Neural cell (in vitro differentiated cells): ENCODE measurements at regions not wholly inside any gene's neighbourhood (a gene's known extent, or its start where the extent isn't known, plus 50 kb on each side); places are given as distances from the start of the nearest gene placed in this dataset.

Source experiments
- H2AFZ ChIP-seq: fragments of 200-600, 300-800 bp; sonication (generic), shearing (Covaris generic); 2 replicates; pipeline ENCODE4 v1.6.0; 2014; ENCODE audit warnings: low read depth, mild to moderate bottlenecking, antibody characterized with exemption, low read length, moderate library complexity
- H3F3A ChIP-seq: fragments of 200-600 bp; shearing (Covaris generic); 2 replicates; pipeline ENCODE4 v1.6.1; 2016; ENCODE audit warnings: mild to moderate bottlenecking, moderate library complexity, mixed read lengths, antibody characterized with exemption, low read length; ENCODE audit not compliant: insufficient read depth, poor library complexity, severe bottlenecking
- H3K27ac ChIP-seq: fragments of 200-600, 300-800 bp; sonication (generic), shearing (Covaris generic); 2 replicates; pipeline ENCODE4 v1.5.1; 2014; ENCODE audit warnings: mild to moderate bottlenecking, low read length, moderate library complexity
- H3K27me3 ChIP-seq: fragments of 300-800, 200-600 bp; sonication (generic), shearing (Covaris generic); 2 replicates; pipeline ENCODE4 v1.6.0; 2014; ENCODE audit warnings: mild to moderate bottlenecking, low read depth, low read length, moderate library complexity; ENCODE audit not compliant: insufficient read depth
- H3K36me3 ChIP-seq: fragments of 300-800, 200-600 bp; sonication (generic), shearing (Covaris generic); 2 replicates; pipeline ENCODE4 v1.5.1; 2014; ENCODE audit warnings: mild to moderate bottlenecking, antibody characterized with exemption, low read length, moderate library complexity; ENCODE audit not compliant: insufficient read depth
- H3K4me2 ChIP-seq: fragments of 300-800, 200-600 bp; sonication (generic), shearing (Covaris generic); 2 replicates; pipeline ENCODE4 v1.6.0; 2014; ENCODE audit warnings: mild to moderate bottlenecking, low read length
- H3K4me3 ChIP-seq: fragments of 300-800, 200-600 bp; sonication (generic), shearing (Covaris generic); 2 replicates; pipeline ENCODE4 v1.5.1; 2014; ENCODE audit warnings: mild to moderate bottlenecking, low read length, moderate library complexity
- H3K79me2 ChIP-seq: fragments of 200-600 bp; shearing (Covaris generic); replicated peaks from 2 replicates; pipeline ENCODE4 v1.6.0; 2014; ENCODE audit warnings: mild to moderate bottlenecking, low read length, moderate library complexity; ENCODE audit not compliant: insufficient read depth
- H3K9ac ChIP-seq: fragments of 300-800, 200-600 bp; sonication (generic), shearing (Covaris generic); 2 replicates; pipeline ENCODE4 v1.6.1; 2016; ENCODE audit warnings: mild to moderate bottlenecking, low read length, mixed read lengths
- H3K9me2 ChIP-seq: fragments of 200-600 bp; shearing (Covaris generic); 2 replicates; pipeline ENCODE4 v1.6.1; 2016; ENCODE audit warnings: mild to moderate bottlenecking, low read length, mixed read lengths; ENCODE audit not compliant: insufficient read depth
- H3K9me3 ChIP-seq: fragments of 200-600, 300-800 bp; sonication (generic), shearing (Covaris generic); 2 replicates; pipeline ENCODE4 v1.6.1; 2016; ENCODE audit warnings: mild to moderate bottlenecking, mixed run types, low read length, moderate library complexity, mixed read lengths
- H4K20me1 ChIP-seq: fragments of 200-600 bp; shearing (Covaris generic); 2 replicates; pipeline ENCODE4 v1.6.1; 2016; ENCODE audit warnings: mild to moderate bottlenecking, mixed run types; ENCODE audit not compliant: insufficient read depth
- EP300 ChIP-seq: fragments of 450-650 bp; conservative IDR thresholded peaks from 2 replicates; pipeline ENCODE4 v1.6.1; 2014; ENCODE audit warnings: antibody characterized with exemption, mild to moderate bottlenecking, moderate library complexity; ENCODE audit not compliant: poor library complexity, severe bottlenecking
- EZH2 ChIP-seq: fragments of 200-600, 300-800 bp; shearing (Covaris generic), sonication (generic); IDR thresholded peaks from 2 replicates; pipeline ENCODE4 v1.6.1; 2014; ENCODE audit warnings: antibody characterized with exemption, low read length, borderline replicate concordance, mild to moderate bottlenecking; ENCODE audit not compliant: insufficient read depth, poor library complexity, severe bottlenecking
- MXI1 ChIP-seq: fragments of 450-650 bp; conservative IDR thresholded peaks from 2 replicates; pipeline ENCODE4 v1.6.1; 2014; ENCODE audit warnings: antibody characterized with exemption, mild to moderate bottlenecking; ENCODE audit not compliant: poor library complexity, severe bottlenecking
- POLR2AphosphoS5 ChIP-seq: IDR thresholded peaks from 2 replicates; pipeline ENCODE4 v1.6.1; 2012
- RAD21 ChIP-seq: fragments of 450-650 bp; conservative IDR thresholded peaks from 2 replicates; pipeline ENCODE4 v1.6.1; 2014; ENCODE audit warnings: antibody characterized with exemption, mild to moderate bottlenecking, moderate library complexity
- SMC3 ChIP-seq: fragments of 450-650 bp; conservative IDR thresholded peaks from 2 replicates; pipeline ENCODE4 v1.6.1; 2014; ENCODE audit warnings: antibody characterized with exemption, mild to moderate bottlenecking, moderate library complexity; ENCODE audit not compliant: poor library complexity
- TAF1 ChIP-seq: IDR thresholded peaks from 2 replicates; pipeline ENCODE4 v1.6.1; 2012; ENCODE audit warnings: low read depth
- TF ChIP-seq, protein P1 (sequence below): IDR thresholded peaks from 2 replicates; pipeline ENCODE4 v1.6.1; 2012; ENCODE audit warnings: borderline replicate concordance
- TF ChIP-seq, protein P2 (sequence below): fragments of 450-650 bp; IDR thresholded peaks from 2 replicates; pipeline ENCODE4 v1.5.1; 2014; ENCODE audit warnings: antibody characterized with exemption, mild to moderate bottlenecking, moderate library complexity; ENCODE audit not compliant: poor library complexity, severe bottlenecking

DNA sequence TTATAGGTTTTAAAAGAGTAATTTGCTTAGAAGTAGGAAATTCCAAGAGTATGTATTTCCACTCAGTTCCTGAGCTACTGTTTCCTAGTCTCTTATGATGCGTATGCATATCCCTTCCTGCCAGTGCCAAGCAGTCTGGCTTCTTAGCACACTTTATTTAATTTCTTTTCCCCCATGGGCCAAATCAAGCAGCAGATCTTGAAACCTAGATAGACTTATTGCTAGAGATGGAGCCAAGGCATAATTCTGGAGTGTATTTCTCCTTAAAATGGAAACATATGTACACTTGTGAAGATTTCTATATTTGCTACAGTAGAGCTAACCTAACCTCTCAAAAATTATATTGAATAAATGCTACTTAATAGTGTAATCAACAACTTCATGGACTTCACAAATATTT is 2337.6 kb downstream of the PCDH7 start:
- Histone ChIP-seq H3K9me3 (no peaks in the 10 kb centered on the region), H3K27me3 (no peaks in the 10 kb centered on the region), H3K36me3 (no peaks in the 10 kb centered on the region), H3K9ac (no peak overlapping the region), H3K9me2 (no peaks in the 10 kb centered on the region), H3K79me2 (no peaks in the 10 kb centered on the region), H3K4me2 (no peak overlapping the region), H2AFZ (no peak overlapping the region), H3K4me3 (no peak overlapping the region), H3K27ac (no peak overlapping the region), H4K20me1 (no peaks in the 10 kb centered on the region), H3F3A (no peaks in the 10 kb centered on the region)
- TF ChIP-seq SMC3 = no peak
- no peak for TF ChIP-seq POLR2AphosphoS5
- no peak for TF ChIP-seq MXI1
- TF ChIP-seq EP300 = no peak
- TF ChIP-seq, protein P1, sequence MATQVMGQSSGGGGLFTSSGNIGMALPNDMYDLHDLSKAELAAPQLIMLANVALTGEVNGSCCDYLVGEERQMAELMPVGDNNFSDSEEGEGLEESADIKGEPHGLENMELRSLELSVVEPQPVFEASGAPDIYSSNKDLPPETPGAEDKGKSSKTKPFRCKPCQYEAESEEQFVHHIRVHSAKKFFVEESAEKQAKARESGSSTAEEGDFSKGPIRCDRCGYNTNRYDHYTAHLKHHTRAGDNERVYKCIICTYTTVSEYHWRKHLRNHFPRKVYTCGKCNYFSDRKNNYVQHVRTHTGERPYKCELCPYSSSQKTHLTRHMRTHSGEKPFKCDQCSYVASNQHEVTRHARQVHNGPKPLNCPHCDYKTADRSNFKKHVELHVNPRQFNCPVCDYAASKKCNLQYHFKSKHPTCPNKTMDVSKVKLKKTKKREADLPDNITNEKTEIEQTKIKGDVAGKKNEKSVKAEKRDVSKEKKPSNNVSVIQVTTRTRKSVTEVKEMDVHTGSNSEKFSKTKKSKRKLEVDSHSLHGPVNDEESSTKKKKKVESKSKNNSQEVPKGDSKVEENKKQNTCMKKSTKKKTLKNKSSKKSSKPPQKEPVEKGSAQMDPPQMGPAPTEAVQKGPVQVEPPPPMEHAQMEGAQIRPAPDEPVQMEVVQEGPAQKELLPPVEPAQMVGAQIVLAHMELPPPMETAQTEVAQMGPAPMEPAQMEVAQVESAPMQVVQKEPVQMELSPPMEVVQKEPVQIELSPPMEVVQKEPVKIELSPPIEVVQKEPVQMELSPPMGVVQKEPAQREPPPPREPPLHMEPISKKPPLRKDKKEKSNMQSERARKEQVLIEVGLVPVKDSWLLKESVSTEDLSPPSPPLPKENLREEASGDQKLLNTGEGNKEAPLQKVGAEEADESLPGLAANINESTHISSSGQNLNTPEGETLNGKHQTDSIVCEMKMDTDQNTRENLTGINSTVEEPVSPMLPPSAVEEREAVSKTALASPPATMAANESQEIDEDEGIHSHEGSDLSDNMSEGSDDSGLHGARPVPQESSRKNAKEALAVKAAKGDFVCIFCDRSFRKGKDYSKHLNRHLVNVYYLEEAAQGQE = no peak
- no peak for TF ChIP-seq EZH2
- TF ChIP-seq, protein P2, sequence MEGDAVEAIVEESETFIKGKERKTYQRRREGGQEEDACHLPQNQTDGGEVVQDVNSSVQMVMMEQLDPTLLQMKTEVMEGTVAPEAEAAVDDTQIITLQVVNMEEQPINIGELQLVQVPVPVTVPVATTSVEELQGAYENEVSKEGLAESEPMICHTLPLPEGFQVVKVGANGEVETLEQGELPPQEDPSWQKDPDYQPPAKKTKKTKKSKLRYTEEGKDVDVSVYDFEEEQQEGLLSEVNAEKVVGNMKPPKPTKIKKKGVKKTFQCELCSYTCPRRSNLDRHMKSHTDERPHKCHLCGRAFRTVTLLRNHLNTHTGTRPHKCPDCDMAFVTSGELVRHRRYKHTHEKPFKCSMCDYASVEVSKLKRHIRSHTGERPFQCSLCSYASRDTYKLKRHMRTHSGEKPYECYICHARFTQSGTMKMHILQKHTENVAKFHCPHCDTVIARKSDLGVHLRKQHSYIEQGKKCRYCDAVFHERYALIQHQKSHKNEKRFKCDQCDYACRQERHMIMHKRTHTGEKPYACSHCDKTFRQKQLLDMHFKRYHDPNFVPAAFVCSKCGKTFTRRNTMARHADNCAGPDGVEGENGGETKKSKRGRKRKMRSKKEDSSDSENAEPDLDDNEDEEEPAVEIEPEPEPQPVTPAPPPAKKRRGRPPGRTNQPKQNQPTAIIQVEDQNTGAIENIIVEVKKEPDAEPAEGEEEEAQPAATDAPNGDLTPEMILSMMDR = no peak
- no peak for TF ChIP-seq TAF1
- no peak for TF ChIP-seq RAD21

DNA sequence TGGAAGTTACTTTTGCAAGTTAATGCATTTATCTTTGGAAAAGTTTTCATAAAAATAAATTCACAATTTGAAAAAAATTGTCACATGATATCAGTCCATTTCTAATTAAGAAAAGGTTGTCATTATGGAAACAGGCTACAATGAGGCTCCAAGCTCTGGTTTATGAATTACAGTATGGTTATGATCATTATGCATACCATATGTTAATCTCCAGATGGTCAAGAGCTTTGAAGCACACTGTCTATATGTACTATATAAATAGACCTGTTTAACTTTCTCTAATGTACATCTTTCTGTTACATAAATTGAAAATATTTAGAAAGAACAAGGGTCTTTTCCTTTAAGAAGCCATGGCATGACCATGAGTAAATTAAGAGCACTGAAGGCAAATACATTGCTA is 2338.8 kb downstream of the PCDH7 start:
- no peak overlapping the region for H3K27ac ChIP-seq
- H3K27me3 ChIP-seq = no peaks in the 10 kb centered on the region
- no peak overlapping the region for H3K4me2 ChIP-seq
- no peak overlapping the region for H3K9ac ChIP-seq
- H3K9me2 ChIP-seq = no peaks in the 10 kb centered on the region
- H4K20me1 ChIP-seq = no peaks in the 10 kb centered on the region
- H3K9me3 ChIP-seq = no peaks in the 10 kb centered on the region
- no peak overlapping the region for H3K4me3 ChIP-seq
- TF ChIP-seq, protein P1 = no peak
- H2AFZ ChIP-seq = no peak overlapping the region
- H3K79me2 ChIP-seq = no peaks in the 10 kb centered on the region
- no peaks in the 10 kb centered on the region for H3F3A ChIP-seq
- no peaks in the 10 kb centered on the region for H3K36me3 ChIP-seq
